PC-3 (cell line): ENCODE measurements at regions not wholly inside any gene's neighbourhood (a gene's known extent, or its start where the extent isn't known, plus 50 kb on each side); places are given as distances from the start of the nearest gene placed in this dataset.

Experiments used
- ATAC-seq: fragments of 200-7000 bp; cut with Tn5 transposase; 2 replicates; pipeline ENCODE4 v1.9.1; 2020; ENCODE audit warnings: mild to moderate bottlenecking, moderate library complexity
- BruUV-seq: library from RNA; stranded (reverse); fragments of 400-500 nt; replicated peaks from 2 replicates; lab custom pipeline; 2021; lab: Mats Ljungman, UMichigan
- CTCF ChIA-PET: fragments of 300-600 bp; sonication (Branson Sonifier 250); formaldehyde crosslinking; loops from one replicate; lab custom pipeline; 2022; ENCODE audit warnings: antibody characterized with exemption; lab: Charles Lee
- POLR2A ChIA-PET: fragments of 300-600 bp; sonication (Branson Sonifier 250); formaldehyde crosslinking; loops from one replicate; lab custom pipeline; 2022; ENCODE audit warnings: antibody characterized with exemption; ENCODE audit not compliant: unreplicated experiment; lab: Charles Lee
- DNase-seq: peaks from one replicate; pipeline ENCODE4 v3.0.0-alpha.2; 2015
- H2AFZ ChIP-seq: fragments of 300-600 bp; sonication (generic); 2 replicates; pipeline ENCODE4 v1.6.0; 2016; ENCODE audit warnings: antibody characterized with exemption, low read length
- H3F3A ChIP-seq: fragments of 300-600 bp; sonication (generic); one replicate; pipeline ENCODE4 v1.6.0; 2017; ENCODE audit warnings: antibody characterized with exemption, low read length, control low read depth, mild to moderate bottlenecking; ENCODE audit not compliant: unreplicated experiment
- H3K27ac ChIP-seq: fragments of 300-600 bp; sonication (generic); 2 replicates; pipeline ENCODE4 v1.5.1; 2016; ENCODE audit warnings: mild to moderate bottlenecking, low read length
- H3K27me3 ChIP-seq: fragments of 300-600 bp; sonication (generic); 2 replicates; pipeline ENCODE4 v1.6.1; 2016; ENCODE audit warnings: low read length, mixed read lengths
- H3K36me3 ChIP-seq: fragments of 300-600 bp; sonication (generic); 2 replicates; pipeline ENCODE4 v1.6.1; 2016; ENCODE audit warnings: low read depth, mixed run types, low read length, mixed read lengths
- H3K4me1 ChIP-seq: fragments of 300-600 bp; sonication (generic); 2 replicates; pipeline ENCODE4 v1.5.1; 2016; ENCODE audit warnings: low read length; ENCODE audit not compliant: insufficient read depth
- H3K4me2 ChIP-seq: fragments of 300-600 bp; sonication (generic); 2 replicates; pipeline ENCODE4 v1.6.0; 2016; ENCODE audit warnings: low read length
- H3K4me3 ChIP-seq: fragments of 300-600 bp; sonication (generic); 2 replicates; pipeline ENCODE4 v1.5.1; 2016; ENCODE audit warnings: mild to moderate bottlenecking, low read length, mixed read lengths
- H3K79me2 ChIP-seq: fragments of 300-600 bp; sonication (generic); 2 replicates; pipeline ENCODE4 v1.6.1; 2017; ENCODE audit warnings: low read length, mixed read lengths
- H3K9ac ChIP-seq: fragments of 300-600 bp; sonication (generic); 2 replicates; pipeline ENCODE4 v1.6.0; 2016; ENCODE audit warnings: mild to moderate bottlenecking, low read length
- H3K9me2 ChIP-seq: fragments of 300-600 bp; sonication (generic); replicated peaks from 2 replicates; pipeline ENCODE4 v1.6.1; 2016; ENCODE audit warnings: mixed run types, low read length, mixed read lengths
- H3K9me3 ChIP-seq: fragments of 300-600 bp; sonication (generic); 2 replicates; pipeline ENCODE4 v1.6.1; 2016; ENCODE audit warnings: low read length, mixed read lengths
- H4K20me1 ChIP-seq: fragments of 300-600 bp; sonication (generic); 2 replicates; pipeline ENCODE4 v1.6.1; 2016; ENCODE audit warnings: low read length, mixed read lengths
- EZH2 ChIP-seq: fragments of 300-600 bp; sonication (generic); IDR thresholded peaks from one replicate; pipeline ENCODE4 v1.6.1; 2017; ENCODE audit warnings: antibody characterized with exemption, mild to moderate bottlenecking, low read length; ENCODE audit not compliant: unreplicated experiment
- EZH2phosphoT487 ChIP-seq: fragments of 300-600 bp; sonication (generic); IDR thresholded peaks from 2 replicates; pipeline ENCODE4 v1.6.1; 2018; ENCODE audit warnings: mild to moderate bottlenecking, antibody characterized with exemption, low read length, borderline replicate concordance
- intact Hi-C: fragments of 100-400 bp; cut with micrococcal nuclease; formaldehyde crosslinking; loops from 2 replicates; pipeline ENCODE4 v1.9.0; 2023
- TF ChIP-seq, protein P1 (sequence below): fragments of 300-600 bp; sonication (generic); conservative IDR thresholded peaks from 2 replicates; pipeline ENCODE4 v1.5.1; 2017; ENCODE audit warnings: antibody characterized with exemption, low read depth, mild to moderate bottlenecking, low read length

DNA sequence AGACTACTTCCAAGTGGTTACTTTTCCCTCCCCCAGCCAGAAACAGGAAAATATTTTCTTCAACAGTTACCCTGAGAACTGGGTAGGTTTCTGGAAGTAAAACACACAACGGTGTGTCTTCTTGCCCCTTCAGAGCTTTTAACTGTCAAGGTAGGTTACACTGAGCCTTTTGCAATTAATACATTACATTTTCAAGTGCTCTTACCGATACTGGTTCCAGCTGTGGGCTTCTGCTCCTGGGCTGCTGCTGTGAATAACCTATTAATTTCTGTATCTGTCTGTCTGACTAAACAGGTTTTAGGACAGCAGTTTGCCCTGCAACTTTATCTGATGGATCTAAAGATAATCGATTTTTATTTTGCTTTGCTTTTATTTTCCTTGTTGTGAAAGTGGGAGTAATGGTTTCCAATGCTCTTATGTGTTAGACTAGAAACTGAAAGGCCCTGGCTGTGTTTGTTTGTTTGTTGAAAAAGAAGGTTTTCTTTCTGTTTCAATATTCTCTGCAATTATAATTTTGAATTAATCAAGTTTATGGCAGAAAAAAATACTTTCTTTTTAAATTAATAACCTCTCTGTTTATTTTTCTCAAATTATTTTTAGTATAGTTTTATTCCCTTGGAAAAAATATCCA is 196.7 kb upstream of the SLITRK6 start:
- no peaks in the 10 kb centered on the region for H3K9me3 ChIP-seq
- intact Hi-C loops, result no loop called here
- no peaks in the 10 kb centered on the region for H3K9me2 ChIP-seq
- H3K79me2 ChIP-seq, result no peaks in the 10 kb centered on the region
- H3K27ac ChIP-seq, result no peak overlapping the region
- no peak for TF ChIP-seq EZH2phosphoT487
- TF ChIP-seq, protein P1, sequence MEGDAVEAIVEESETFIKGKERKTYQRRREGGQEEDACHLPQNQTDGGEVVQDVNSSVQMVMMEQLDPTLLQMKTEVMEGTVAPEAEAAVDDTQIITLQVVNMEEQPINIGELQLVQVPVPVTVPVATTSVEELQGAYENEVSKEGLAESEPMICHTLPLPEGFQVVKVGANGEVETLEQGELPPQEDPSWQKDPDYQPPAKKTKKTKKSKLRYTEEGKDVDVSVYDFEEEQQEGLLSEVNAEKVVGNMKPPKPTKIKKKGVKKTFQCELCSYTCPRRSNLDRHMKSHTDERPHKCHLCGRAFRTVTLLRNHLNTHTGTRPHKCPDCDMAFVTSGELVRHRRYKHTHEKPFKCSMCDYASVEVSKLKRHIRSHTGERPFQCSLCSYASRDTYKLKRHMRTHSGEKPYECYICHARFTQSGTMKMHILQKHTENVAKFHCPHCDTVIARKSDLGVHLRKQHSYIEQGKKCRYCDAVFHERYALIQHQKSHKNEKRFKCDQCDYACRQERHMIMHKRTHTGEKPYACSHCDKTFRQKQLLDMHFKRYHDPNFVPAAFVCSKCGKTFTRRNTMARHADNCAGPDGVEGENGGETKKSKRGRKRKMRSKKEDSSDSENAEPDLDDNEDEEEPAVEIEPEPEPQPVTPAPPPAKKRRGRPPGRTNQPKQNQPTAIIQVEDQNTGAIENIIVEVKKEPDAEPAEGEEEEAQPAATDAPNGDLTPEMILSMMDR, result no peak
- no peak for TF ChIP-seq EZH2
- ATAC-seq (no peak), DNase-seq (no peak)
- ChIA-PET CTCF (no interaction called here), POLR2A (no interaction called here)
- no TSS peak for BruUV-seq
- H3F3A ChIP-seq, result no peaks in the 10 kb centered on the region
- H2AFZ ChIP-seq, result no peak overlapping the region
- H4K20me1 ChIP-seq, result no peaks in the 10 kb centered on the region
- no peak overlapping the region for H3K4me2 ChIP-seq
- no peak overlapping the region for H3K4me3 ChIP-seq
- H3K36me3 ChIP-seq, result no peaks in the 10 kb centered on the region
- H3K9ac ChIP-seq, result no peak overlapping the region
- no peaks in the 10 kb centered on the region for H3K27me3 ChIP-seq
- no peaks in the 10 kb centered on the region for H3K4me1 ChIP-seq

- TF ChIP-seq EZH2, result no peak
- TF ChIP-seq, protein P1, result no peak
- TF ChIP-seq EZH2phosphoT487, result no peak
- Histone ChIP-seq H3K27me3 (no peaks in the 10 kb centered on the region), H3K4me2 (no peak overlapping the region), H2AFZ (no peak overlapping the region), H3K4me1 (no peaks in the 10 kb centered on the region), H3F3A (no peaks in the 10 kb centered on the region), H3K4me3 (no peak overlapping the region), H3K9me2 (no peaks in the 10 kb centered on the region), H3K9me3 (no peaks in the 10 kb centered on the region), H3K9ac (no peak overlapping the region), H3K79me2 (no peaks in the 10 kb centered on the region), H4K20me1 (no peaks in the 10 kb centered on the region), H3K36me3 (no peaks in the 10 kb centered on the region), H3K27ac (no peak overlapping the region)
- intact Hi-C loops, result no loop called here
- DNase-seq (no peak), ATAC-seq (no peak)
- ChIA-PET CTCF (no interaction called here), POLR2A (no interaction called here)
- BruUV-seq, result no TSS peak
These were observed 194.3 kb upstream of the SLITRK6 start for GRCh38 chr13:85993567-85993966.

DNA sequence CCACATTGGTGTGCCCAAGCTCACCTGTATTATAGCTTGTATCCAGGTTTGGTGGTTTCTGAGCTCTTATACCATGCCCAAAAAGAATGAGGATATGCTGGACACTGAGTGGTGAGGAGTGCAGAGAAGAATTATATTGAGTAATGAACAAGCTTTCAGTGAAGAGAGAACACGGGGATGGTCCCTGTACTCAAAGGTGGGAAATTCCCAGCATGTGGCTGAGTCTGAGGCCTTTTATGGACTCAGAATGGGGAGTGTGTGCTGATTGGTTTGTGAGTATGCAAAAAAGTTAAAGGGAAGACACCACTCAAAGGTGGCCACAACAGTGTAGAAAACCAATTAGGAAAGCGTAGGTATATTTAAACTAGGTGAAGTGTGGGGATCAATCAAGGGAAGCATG is 191.2 kb upstream of the SLITRK6 start:
- Histone ChIP-seq H3K79me2 (no peaks in the 10 kb centered on the region), H3K9me2 (no peaks in the 10 kb centered on the region), H3K36me3 (no peaks in the 10 kb centered on the region), H3K27me3 (no peaks in the 10 kb centered on the region), H4K20me1 (no peaks in the 10 kb centered on the region), H3K9me3 (no peaks in the 10 kb centered on the region), H3F3A (no peaks in the 10 kb centered on the region), H3K4me3 (no peak overlapping the region), H3K4me2 (no peak overlapping the region), H3K9ac (no peak overlapping the region), H3K4me1 (no peaks in the 10 kb centered on the region; the same call in 1 of the 2 replicates), H3K27ac (no peak overlapping the region), H2AFZ (no peak overlapping the region)
- DNase-seq, result no peak
- intact Hi-C loops, result no loop called here
- BruUV-seq, result no TSS peak
- ATAC-seq, result no peak
- TF ChIP-seq, protein P1, result no peak
- TF ChIP-seq EZH2 (no peak), EZH2phosphoT487 (no peak)
- ChIA-PET CTCF (no interaction called here), POLR2A (no interaction called here)
